Endothelial cell (in vitro differentiated cells): ENCODE measurements at regions not wholly inside any gene's neighbourhood (a gene's known extent, or its start where the extent isn't known, plus 50 kb on each side); places are given as distances from the start of the nearest gene placed in this dataset.
"Not testable (repeated sequence)": the region's sequence is repeated elsewhere in the genome, so short reads cannot be mapped to it uniquely, and the experiment has no call there.

Source experiments
- DNase-seq: peaks from one replicate; pipeline ENCODE4 v3.0.0; 2021; ENCODE audit warnings: low spot score
- H3K27ac Mint-ChIP-seq: one replicate; pipeline ENCODE4 v1.8.0; 2021; ENCODE audit warnings: mixed read lengths, inconsistent platforms; ENCODE audit not compliant: unreplicated experiment
- H3K27me3 Mint-ChIP-seq: one replicate; pipeline ENCODE4 v1.8.0; 2021; ENCODE audit warnings: mild to moderate bottlenecking, moderate library complexity, mixed read lengths, inconsistent platforms; ENCODE audit not compliant: unreplicated experiment
- H3K36me3 Mint-ChIP-seq: one replicate; pipeline ENCODE4 v1.8.0; 2021; ENCODE audit warnings: mild to moderate bottlenecking, low read depth, mixed read lengths, inconsistent platforms; ENCODE audit not compliant: unreplicated experiment
- H3K4me1 Mint-ChIP-seq: one replicate; pipeline ENCODE4 v1.8.0; 2021; ENCODE audit warnings: mild to moderate bottlenecking, mixed read lengths, inconsistent platforms; ENCODE audit not compliant: unreplicated experiment
- H3K4me3 Mint-ChIP-seq: one replicate; pipeline ENCODE4 v1.8.0; 2021; ENCODE audit warnings: mild to moderate bottlenecking, mixed read lengths, inconsistent platforms; ENCODE audit not compliant: unreplicated experiment
- H3K9me3 Mint-ChIP-seq: one replicate; pipeline ENCODE4 v1.8.0; 2021; ENCODE audit warnings: mixed read lengths, inconsistent platforms; ENCODE audit not compliant: unreplicated experiment
- TF ChIP-seq, protein P1 (sequence below): fragments of 200-600 bp; sonication (generic); IDR thresholded peaks from one replicate; pipeline ENCODE4 v1.5.0; 2021; ENCODE audit warnings: antibody characterized with exemption; ENCODE audit not compliant: unreplicated experiment

DNA sequence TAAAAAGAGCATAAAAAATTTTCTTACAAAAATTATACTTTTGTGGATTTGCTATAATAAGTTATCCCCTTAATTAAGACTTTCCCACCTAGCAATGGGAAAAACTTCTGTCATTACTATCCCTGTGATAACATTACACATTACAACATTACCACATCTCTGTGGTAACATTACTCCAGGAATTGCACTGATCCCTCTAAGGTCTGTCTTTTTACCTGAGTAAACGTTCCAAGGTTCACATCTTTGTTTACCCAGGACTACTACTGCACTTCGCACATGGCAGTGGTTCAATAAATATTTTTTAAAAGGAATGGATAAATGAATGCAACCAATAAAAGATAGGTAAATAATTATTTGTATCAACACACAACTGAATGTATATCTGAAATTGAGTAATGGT, 92.4 kb upstream of the NOX4 start:
- no peak for DNase-seq
- TF ChIP-seq, protein P1, sequence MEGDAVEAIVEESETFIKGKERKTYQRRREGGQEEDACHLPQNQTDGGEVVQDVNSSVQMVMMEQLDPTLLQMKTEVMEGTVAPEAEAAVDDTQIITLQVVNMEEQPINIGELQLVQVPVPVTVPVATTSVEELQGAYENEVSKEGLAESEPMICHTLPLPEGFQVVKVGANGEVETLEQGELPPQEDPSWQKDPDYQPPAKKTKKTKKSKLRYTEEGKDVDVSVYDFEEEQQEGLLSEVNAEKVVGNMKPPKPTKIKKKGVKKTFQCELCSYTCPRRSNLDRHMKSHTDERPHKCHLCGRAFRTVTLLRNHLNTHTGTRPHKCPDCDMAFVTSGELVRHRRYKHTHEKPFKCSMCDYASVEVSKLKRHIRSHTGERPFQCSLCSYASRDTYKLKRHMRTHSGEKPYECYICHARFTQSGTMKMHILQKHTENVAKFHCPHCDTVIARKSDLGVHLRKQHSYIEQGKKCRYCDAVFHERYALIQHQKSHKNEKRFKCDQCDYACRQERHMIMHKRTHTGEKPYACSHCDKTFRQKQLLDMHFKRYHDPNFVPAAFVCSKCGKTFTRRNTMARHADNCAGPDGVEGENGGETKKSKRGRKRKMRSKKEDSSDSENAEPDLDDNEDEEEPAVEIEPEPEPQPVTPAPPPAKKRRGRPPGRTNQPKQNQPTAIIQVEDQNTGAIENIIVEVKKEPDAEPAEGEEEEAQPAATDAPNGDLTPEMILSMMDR, result no peak
- H3K27me3 Mint-ChIP-seq, result no peaks in the 10 kb centered on the region
- no peak overlapping the region for H3K4me3 Mint-ChIP-seq
- H3K36me3 Mint-ChIP-seq, result no peaks in the 10 kb centered on the region
- H3K9me3 Mint-ChIP-seq, result no peaks in the 10 kb centered on the region
- H3K4me1 Mint-ChIP-seq, result no peaks in the 10 kb centered on the region
- no peak overlapping the region for H3K27ac Mint-ChIP-seq

DNA sequence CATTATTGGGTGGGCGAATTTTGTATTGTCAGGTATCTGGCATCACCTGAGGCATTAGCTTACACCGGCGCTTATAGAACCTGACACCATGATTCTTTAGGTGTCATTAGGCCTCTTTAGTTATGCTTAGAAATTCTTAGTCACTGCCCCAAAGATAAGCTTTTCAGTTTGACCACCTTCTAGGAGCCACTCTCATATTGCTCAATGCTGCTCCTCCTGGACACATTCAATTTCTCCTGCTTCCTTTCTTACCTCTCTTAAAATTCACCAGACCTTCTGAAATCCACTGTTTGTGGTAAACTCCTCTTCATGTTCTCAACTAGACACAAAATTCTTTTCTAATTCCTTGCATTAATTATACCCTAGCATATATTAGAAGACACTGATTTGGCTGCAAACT, 93.9 kb upstream of the NOX4 start:
- not testable (repeated sequence) for H3K36me3 Mint-ChIP-seq, H3K9me3 Mint-ChIP-seq, H3K27me3 Mint-ChIP-seq, DNase-seq, H3K4me3 Mint-ChIP-seq, H3K27ac Mint-ChIP-seq, H3K4me1 Mint-ChIP-seq

DNA sequence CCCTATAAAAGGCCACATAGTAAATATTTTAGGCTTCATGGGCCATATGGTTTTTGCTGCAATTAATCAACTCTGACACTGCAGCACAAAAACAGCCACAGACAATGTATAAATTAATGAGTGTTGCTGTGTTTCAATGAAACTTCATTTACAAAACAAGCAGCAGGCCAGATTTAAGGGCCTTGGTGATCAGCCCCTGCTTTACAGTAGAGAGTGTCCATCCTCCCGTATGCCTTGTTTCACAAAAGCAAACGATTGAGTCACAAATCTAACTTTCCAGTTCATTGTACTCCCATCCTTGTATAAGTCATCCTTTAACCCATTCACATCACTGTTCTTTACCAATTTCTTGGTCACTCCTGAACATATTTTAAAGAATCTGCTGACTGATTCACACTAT, 94.3 kb upstream of the NOX4 start:
- not testable (repeated sequence) for H3K9me3 Mint-ChIP-seq, H3K4me1 Mint-ChIP-seq, H3K27me3 Mint-ChIP-seq, H3K27ac Mint-ChIP-seq, DNase-seq, H3K4me3 Mint-ChIP-seq, H3K36me3 Mint-ChIP-seq

DNA sequence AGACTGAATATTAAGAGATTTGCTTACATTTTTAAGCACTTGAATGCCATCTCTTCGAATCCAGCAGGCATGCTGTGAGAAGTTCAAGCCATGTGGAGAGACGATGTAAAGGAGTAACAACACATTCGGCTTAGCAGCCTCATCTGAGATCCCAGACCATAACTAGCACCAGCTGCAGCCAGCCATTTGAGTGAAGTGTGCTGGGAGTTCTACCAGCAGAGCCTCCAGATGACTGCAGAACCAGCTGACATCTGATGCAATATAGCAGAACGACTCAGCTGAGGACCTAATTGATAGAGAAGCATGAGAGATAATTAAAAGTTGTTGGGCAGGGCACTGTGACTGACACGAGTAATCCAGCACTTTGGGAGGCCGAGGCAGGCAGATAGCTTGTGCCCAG, 98.2 kb upstream of the NOX4 start:
- H3K4me3 Mint-ChIP-seq, H3K9me3 Mint-ChIP-seq, H3K4me1 Mint-ChIP-seq, H3K36me3 Mint-ChIP-seq, DNase-seq, H3K27ac Mint-ChIP-seq, H3K27me3 Mint-ChIP-seq: not testable (repeated sequence)

DNA sequence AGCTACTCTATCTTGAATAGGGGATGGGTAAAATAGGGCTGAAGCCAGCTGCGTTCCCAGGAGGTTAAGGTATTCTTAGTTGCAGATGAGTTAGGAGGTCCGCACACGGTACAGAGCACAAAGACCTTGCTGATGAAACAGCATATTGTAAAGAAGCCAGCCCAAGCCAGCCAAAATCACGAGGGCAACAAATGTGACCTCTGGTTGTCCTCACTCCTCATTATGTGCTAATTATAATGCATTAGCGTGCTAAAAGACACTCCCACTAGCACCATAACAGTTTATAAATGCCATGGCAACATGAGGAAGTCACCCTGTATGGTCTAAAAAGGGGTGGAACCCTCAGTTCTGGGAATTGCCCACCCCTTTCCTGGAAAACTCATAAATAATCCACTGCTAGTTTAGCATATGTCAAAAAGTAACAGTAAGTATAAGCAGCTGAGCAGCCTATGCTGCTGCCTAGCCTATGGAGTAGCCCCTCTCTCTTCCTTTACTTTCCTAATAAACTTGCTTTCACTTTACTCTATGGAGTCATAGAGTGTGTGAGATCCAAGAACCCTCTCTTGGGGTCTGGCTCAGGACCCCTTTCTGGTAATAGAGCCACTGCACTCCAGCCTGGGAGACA, 98.9 kb upstream of the NOX4 start:
- DNase-seq, H3K4me1 Mint-ChIP-seq, H3K27ac Mint-ChIP-seq, H3K36me3 Mint-ChIP-seq, H3K9me3 Mint-ChIP-seq, H3K4me3 Mint-ChIP-seq, H3K27me3 Mint-ChIP-seq: not testable (repeated sequence)

DNA sequence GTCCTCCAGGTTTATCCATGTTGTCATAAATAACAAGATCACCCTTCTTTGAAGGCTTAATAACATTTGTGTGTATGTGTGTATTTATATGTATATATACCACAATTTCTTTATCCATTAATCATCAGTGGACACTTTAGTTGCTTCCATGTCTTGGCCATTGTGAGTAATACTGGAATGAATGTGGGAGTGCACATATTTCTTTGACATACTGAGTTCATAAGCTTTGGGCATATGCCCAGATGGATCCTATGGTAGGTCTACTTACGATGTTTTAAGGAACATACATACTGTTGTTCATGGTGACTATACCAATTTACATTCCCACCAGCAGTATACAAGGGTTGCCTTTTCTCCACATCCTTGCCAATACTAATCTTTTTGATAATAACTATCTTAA, 108.8 kb upstream of the TRIM77 start:
- H3K4me1 Mint-ChIP-seq, H3K27me3 Mint-ChIP-seq, H3K36me3 Mint-ChIP-seq, H3K9me3 Mint-ChIP-seq, DNase-seq, H3K27ac Mint-ChIP-seq, H3K4me3 Mint-ChIP-seq: not testable (repeated sequence)

DNA sequence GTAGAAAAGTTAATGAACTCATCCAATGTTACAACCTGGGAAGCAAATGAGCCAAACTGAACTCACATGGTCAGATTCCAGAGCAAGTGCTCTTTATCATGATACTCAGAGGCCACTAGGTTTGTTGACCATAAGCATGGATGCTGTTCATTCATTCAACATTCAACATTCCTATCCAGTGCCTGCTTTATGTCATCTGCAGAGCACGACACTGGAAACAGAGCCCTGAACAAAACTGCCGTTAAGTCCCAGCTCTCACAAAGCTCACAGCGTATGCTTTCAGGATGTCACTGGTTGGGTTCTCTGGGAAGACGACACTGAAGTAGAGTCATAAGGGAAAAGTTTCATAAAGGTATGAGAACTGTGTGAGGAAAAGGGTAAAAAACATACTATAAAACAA, 105.8 kb upstream of the TRIM77 start:
- H3K27me3 Mint-ChIP-seq, result peaks cover 2% of the 10 kb centered on the region
- H3K36me3 Mint-ChIP-seq, result no peaks in the 10 kb centered on the region
- H3K9me3 Mint-ChIP-seq, result no peaks in the 10 kb centered on the region
- H3K27ac Mint-ChIP-seq, result no peak overlapping the region
- DNase-seq, result no peak
- TF ChIP-seq, protein P1, result no peak
- no peak overlapping the region for H3K4me3 Mint-ChIP-seq
- peaks cover 22% of the 10 kb centered on the region for H3K4me1 Mint-ChIP-seq

DNA sequence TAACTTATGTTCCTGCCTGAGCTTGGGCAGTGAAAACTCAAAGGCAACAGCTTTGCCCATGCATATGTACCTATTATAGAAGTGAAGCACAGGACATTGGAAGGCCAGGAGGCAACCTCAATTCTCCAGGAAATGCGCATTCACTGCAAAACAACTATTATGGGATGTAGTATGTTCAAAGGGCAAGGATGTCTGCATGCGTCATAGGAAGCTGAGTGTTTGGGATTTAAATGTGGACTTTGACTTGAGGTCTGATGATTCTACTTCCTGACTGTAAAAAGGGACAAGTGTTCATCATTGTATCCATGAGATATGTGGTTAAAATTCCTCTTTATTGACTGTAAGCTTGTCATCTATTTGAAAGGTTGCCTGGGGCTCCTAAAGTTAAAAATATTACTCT, 103.3 kb upstream of the TRIM77 start:
- H3K36me3 Mint-ChIP-seq, DNase-seq, H3K4me3 Mint-ChIP-seq, H3K27ac Mint-ChIP-seq, H3K9me3 Mint-ChIP-seq, H3K27me3 Mint-ChIP-seq: not testable (repeated sequence)
- H3K4me1 Mint-ChIP-seq, result peaks cover 25% of the 10 kb centered on the region

DNA sequence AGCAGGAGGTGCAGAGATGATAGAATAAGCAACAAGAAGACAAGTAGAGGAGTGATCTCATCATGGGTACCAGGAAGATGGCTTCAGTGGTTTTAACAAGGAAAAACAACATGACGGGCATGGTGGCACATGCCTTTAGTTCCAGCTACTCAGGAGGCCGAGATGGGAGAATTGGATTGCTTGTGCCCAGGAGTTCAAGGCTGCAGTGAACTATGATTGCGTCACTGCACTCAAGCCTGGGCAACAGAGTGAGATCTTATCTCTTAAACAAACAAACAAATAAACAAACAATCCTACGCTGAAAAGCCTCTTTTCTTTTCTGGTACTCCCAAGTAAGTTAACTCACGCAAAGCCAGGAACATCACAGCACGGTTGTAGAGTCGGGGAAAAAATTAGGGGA, 102.6 kb upstream of the TRIM77 start:
- not testable (repeated sequence) for H3K27me3 Mint-ChIP-seq, H3K4me3 Mint-ChIP-seq, H3K36me3 Mint-ChIP-seq, DNase-seq, H3K9me3 Mint-ChIP-seq
- Mint-ChIP-seq H3K4me1 (peaks cover 25% of the 10 kb centered on the region), H3K27ac (peak overlapping the region; percentile 70)
